Loucy (cell line): ENCODE measurements at regions not wholly inside any gene's neighbourhood (a gene's known extent, or its start where the extent isn't known, plus 50 kb on each side); places are given as distances from the start of the nearest gene placed in this dataset.

Experiments used
- H2AFZ ChIP-seq: fragments of 200-600 bp; sonication (generic); 2 replicates; pipeline ENCODE4 v1.6.0; 2016; ENCODE audit warnings: antibody characterized with exemption, mild to moderate bottlenecking, low read length, moderate library complexity
- H3F3A ChIP-seq: fragments of 200-600 bp; 2 replicates; pipeline ENCODE4 v1.6.0; 2016; ENCODE audit warnings: antibody characterized with exemption, low read depth, mild to moderate bottlenecking
- H3K27me3 ChIP-seq: fragments of 200-600 bp; sonication (generic); 2 replicates; pipeline ENCODE4 v1.6.1; 2014; ENCODE audit warnings: low read length, mild to moderate bottlenecking; ENCODE audit not compliant: insufficient read depth, poor library complexity, severe bottlenecking
- H3K36me3 ChIP-seq: fragments of 200-600 bp; sonication (generic); 2 replicates; pipeline ENCODE4 v1.6.1; 2016; ENCODE audit warnings: low read length; ENCODE audit not compliant: insufficient read depth
- H3K4me1 ChIP-seq: fragments of 200-600 bp; sonication (generic); 2 replicates; pipeline ENCODE4 v1.5.1; 2014; ENCODE audit warnings: low read length, mild to moderate bottlenecking; ENCODE audit not compliant: insufficient read depth, poor library complexity, severe bottlenecking
- H3K4me2 ChIP-seq: fragments of 200-600 bp; sonication (generic); 2 replicates; pipeline ENCODE4 v1.6.0; 2014; ENCODE audit warnings: antibody characterized with exemption, low read length, low read depth, mild to moderate bottlenecking; ENCODE audit not compliant: poor library complexity, severe bottlenecking
- H3K4me3 ChIP-seq: fragments of 200-600 bp; sonication (generic); 2 replicates; pipeline ENCODE4 v1.5.1; 2014; ENCODE audit warnings: low read length, mild to moderate bottlenecking, mixed read lengths; ENCODE audit not compliant: poor library complexity, severe bottlenecking
- H3K79me2 ChIP-seq: fragments of 200-600 bp; sonication (generic); 2 replicates; pipeline ENCODE4 v1.6.1; 2014; ENCODE audit warnings: low read length; ENCODE audit not compliant: insufficient read depth
- H3K9ac ChIP-seq: fragments of 200-600 bp; sonication (generic); 2 replicates; pipeline ENCODE4 v1.6.0; 2014; ENCODE audit warnings: mild to moderate bottlenecking, low read depth, low read length, moderate library complexity; ENCODE audit not compliant: poor library complexity, severe bottlenecking
- H3K9me2 ChIP-seq: fragments of 200-600 bp; sonication (generic); replicated peaks from 2 replicates; pipeline ENCODE4 v1.6.1; 2016; ENCODE audit warnings: low read depth, low read length, mixed read lengths
- H3K9me3 ChIP-seq: fragments of 200-600 bp; sonication (generic); 2 replicates; pipeline ENCODE4 v1.6.1; 2014; ENCODE audit warnings: mild to moderate bottlenecking, antibody characterized with exemption, low read length, low read depth; ENCODE audit not compliant: insufficient read depth
- H4K20me1 ChIP-seq: fragments of 200-600 bp; sonication (generic); 2 replicates; pipeline ENCODE4 v1.6.0; 2014; ENCODE audit warnings: antibody characterized with exemption, low read length, mild to moderate bottlenecking; ENCODE audit not compliant: insufficient read depth, poor library complexity, severe bottlenecking
- CTCF ChIP-seq: fragments of 200-600 bp; sonication (generic); conservative IDR thresholded peaks from 2 replicates; pipeline ENCODE4 v1.5.1; 2014; ENCODE audit warnings: mild to moderate bottlenecking, antibody characterized with exemption, low read length
- EZH2phosphoT487 ChIP-seq: fragments of 200-600 bp; IDR thresholded peaks from 2 replicates; pipeline ENCODE4 v1.6.1; 2018; ENCODE audit warnings: antibody characterized with exemption, mild to moderate bottlenecking, moderate library complexity, borderline replicate concordance

GRCh38 chr6:15880262-15880973 lies 217.6 kb upstream of the DTNBP1 start:
- peak overlapping the region; percentile 49 for H3K9ac ChIP-seq
- no peaks in the 10 kb centered on the region for H3K27me3 ChIP-seq
- no peaks in the 10 kb centered on the region for H3K9me3 ChIP-seq
- H4K20me1 ChIP-seq, result no peaks in the 10 kb centered on the region
- peaks cover 48% of the 10 kb centered on the region for H3K4me1 ChIP-seq
- H3K79me2 ChIP-seq, result no peaks in the 10 kb centered on the region
- H3K4me2 ChIP-seq, result peak overlapping the region; percentile 64
- no peak overlapping the region for H2AFZ ChIP-seq
- TF ChIP-seq EZH2phosphoT487 (no peak), CTCF (0 out of 2 replicates have a peak, but pooled peaks have one; percentile 35)
- H3K36me3 ChIP-seq, result no peaks in the 10 kb centered on the region
- peak overlapping the region; percentile 6 for H3K4me3 ChIP-seq
- H3F3A ChIP-seq, result peaks cover 3% of the 10 kb centered on the region; the same call in 1 of the 2 replicates
- no peaks in the 10 kb centered on the region for H3K9me2 ChIP-seq

GRCh38 chr6:15879371-15880261 lies 216.8 kb upstream of the DTNBP1 start:
- H3K9me3 ChIP-seq, result no peaks in the 10 kb centered on the region
- H3K9me2 ChIP-seq, result no peaks in the 10 kb centered on the region
- H3K36me3 ChIP-seq, result no peaks in the 10 kb centered on the region
- TF ChIP-seq EZH2phosphoT487, result no peak
- TF ChIP-seq CTCF, result no peak
- peak overlapping the region; percentile 49 for H3K4me3 ChIP-seq
- H4K20me1 ChIP-seq, result no peaks in the 10 kb centered on the region
- peak overlapping the region; percentile 49 for H3K9ac ChIP-seq
- peak overlapping the region; percentile 64 for H3K4me2 ChIP-seq
- no peaks in the 10 kb centered on the region for H3K79me2 ChIP-seq
- no peak overlapping the region for H2AFZ ChIP-seq
- H3F3A ChIP-seq, result peaks cover 3% of the 10 kb centered on the region; the same call in 1 of the 2 replicates
- no peaks in the 10 kb centered on the region for H3K27me3 ChIP-seq
- peaks cover 54% of the 10 kb centered on the region for H3K4me1 ChIP-seq

- H3K36me3 ChIP-seq, result no peaks in the 10 kb centered on the region
- H3K9me2 ChIP-seq, result no peaks in the 10 kb centered on the region
- H3K4me3 ChIP-seq, result no peak overlapping the region
- H3F3A ChIP-seq, result peaks cover 3% of the 10 kb centered on the region; the same call in 1 of the 2 replicates
- TF ChIP-seq EZH2phosphoT487 (no peak), CTCF (no peak)
- H3K9ac ChIP-seq, result no peak overlapping the region
- H3K4me2 ChIP-seq, result no peak overlapping the region
- no peaks in the 10 kb centered on the region for H4K20me1 ChIP-seq
- H3K9me3 ChIP-seq, result no peaks in the 10 kb centered on the region
- no peaks in the 10 kb centered on the region for H3K27me3 ChIP-seq
- peaks cover 77% of the 10 kb centered on the region for H3K4me1 ChIP-seq
- H2AFZ ChIP-seq, result no peak overlapping the region
- H3K79me2 ChIP-seq, result no peaks in the 10 kb centered on the region
These were observed 214.4 kb upstream of the DTNBP1 start for GRCh38 chr6:15877231-15877630.
